GM06990 (cell line): ENCODE measurements at regions not wholly inside any gene's neighbourhood (a gene's known extent, or its start where the extent isn't known, plus 50 kb on each side); places are given as distances from the start of the nearest gene placed in this dataset.

ENCODE experiments used
- DNase-seq: peaks from one replicate; pipeline ENCODE4 v3.0.0-alpha.2; 2011; ENCODE audit not compliant: insufficient read length; ENCODE audit errors: extremely low read depth
- H3K27me3 ChIP-seq: replicated peaks from 2 replicates; pipeline ENCODE4 v1.6.0; 2011; ENCODE audit warnings: low read length; ENCODE audit not compliant: control insufficient read depth, insufficient read depth
- H3K36me3 ChIP-seq: 2 replicates; pipeline ENCODE4 v1.5.1; 2011; ENCODE audit warnings: low read length; ENCODE audit not compliant: control insufficient read depth, insufficient read depth
- H3K4me3 ChIP-seq: replicated peaks from 2 replicates; pipeline ENCODE4 v1.5.1; 2011; ENCODE audit warnings: low read depth, mild to moderate bottlenecking, control low read depth, low read length
- CTCF ChIP-seq: IDR thresholded peaks from 2 replicates; pipeline ENCODE4 v1.5.1; 2011; ENCODE audit warnings: low read length, control low read depth, mild to moderate bottlenecking, inconsistent platforms; ENCODE audit not compliant: insufficient read depth, poor library complexity, severe bottlenecking

- no peak for TF ChIP-seq CTCF
- no peaks in the 10 kb centered on the region for H3K27me3 ChIP-seq
- no peak for DNase-seq
- no peaks in the 10 kb centered on the region for H3K36me3 ChIP-seq
- H3K4me3 ChIP-seq = no peak overlapping the region
Measured at GRCh38 chr6:112920994-112921393, 573.9 kb downstream of the RFPL4B start.

GRCh38 chr6:112923940-112924587 lies 576.9 kb downstream of the RFPL4B start:
- no peak for DNase-seq
- TF ChIP-seq CTCF = no peak
- no peaks in the 10 kb centered on the region for H3K36me3 ChIP-seq
- no peaks in the 10 kb centered on the region for H3K27me3 ChIP-seq
- H3K4me3 ChIP-seq = no peak overlapping the region

- TF ChIP-seq CTCF = no peak
Measured at GRCh38 chr6:112925702-112926101, 578.6 kb downstream of the RFPL4B start.

GRCh38 chr6:112927641-112928320 lies 580.7 kb downstream of the RFPL4B start:
- Histone ChIP-seq H3K27me3 (no peaks in the 10 kb centered on the region), H3K36me3 (no peaks in the 10 kb centered on the region), H3K4me3 (no peak overlapping the region)
- no peak for DNase-seq
- no peak for TF ChIP-seq CTCF

More at GRCh38 chr6:112925702-112926101, 578.6 kb downstream of the RFPL4B start:
- DNase-seq = no peak
- Histone ChIP-seq H3K27me3 (no peaks in the 10 kb centered on the region), H3K4me3 (no peak overlapping the region), H3K36me3 (no peaks in the 10 kb centered on the region)

GRCh38 chr6:112929641-112930040 lies 582.5 kb downstream of the RFPL4B start:
- no peak for DNase-seq
- TF ChIP-seq CTCF = no peak
- no peak overlapping the region for H3K4me3 ChIP-seq
- H3K36me3 ChIP-seq = no peaks in the 10 kb centered on the region
- no peaks in the 10 kb centered on the region for H3K27me3 ChIP-seq
